SU-DHL-6 (cell line): ENCODE measurements at regions not wholly inside any gene's neighbourhood (a gene's known extent, or its start where the extent isn't known, plus 50 kb on each side); places are given as distances from the start of the nearest gene placed in this dataset.
"Not testable (repeated sequence)": the region's sequence is repeated elsewhere in the genome, so short reads cannot be mapped to it uniquely, and the experiment has no call there.

Experiments
- H2AFZ ChIP-seq: fragments of 200-600 bp; sonication (generic); 2 replicates; pipeline ENCODE4 v1.6.1; 2014; ENCODE audit warnings: low read depth, mild to moderate bottlenecking, moderate library complexity, mixed read lengths, antibody characterized with exemption, low read length; ENCODE audit not compliant: severe bottlenecking
- H3F3A ChIP-seq: fragments of 200-600 bp; shearing (Covaris generic); 2 replicates; pipeline ENCODE4 v1.6.0; 2016; ENCODE audit warnings: antibody characterized with exemption, mild to moderate bottlenecking; ENCODE audit not compliant: insufficient read depth
- H3K27ac ChIP-seq: fragments of 200-600 bp; sonication (generic); 2 replicates; pipeline ENCODE4 v1.5.1; 2016; ENCODE audit warnings: low read depth, mild to moderate bottlenecking, low read length, moderate library complexity, mixed read lengths
- H3K27me3 ChIP-seq: fragments of 200-600 bp; sonication (generic), shearing (Covaris generic); 2 replicates; pipeline ENCODE4 v1.6.0; 2014; ENCODE audit warnings: mild to moderate bottlenecking, low read length
- H3K36me3 ChIP-seq: fragments of 200-600 bp; sonication (generic); 2 replicates; pipeline ENCODE4 v1.6.1; 2014; ENCODE audit warnings: mild to moderate bottlenecking, low read length, mixed read lengths
- H3K4me2 ChIP-seq: fragments of 300-600, 200-600 bp; shearing (Covaris generic), sonication (generic); 2 replicates; pipeline ENCODE4 v1.6.0; 2014; ENCODE audit warnings: low read length, low read depth, mild to moderate bottlenecking; ENCODE audit not compliant: poor library complexity, severe bottlenecking
- H3K4me3 ChIP-seq: fragments of 200-600 bp; sonication (generic); 2 replicates; pipeline ENCODE4 v1.5.1; 2014; ENCODE audit warnings: antibody characterized with exemption, low read length, mild to moderate bottlenecking, mixed read lengths; ENCODE audit not compliant: insufficient read depth, poor library complexity, severe bottlenecking
- H3K79me2 ChIP-seq: fragments of 200-600 bp; sonication (generic); 2 replicates; pipeline ENCODE4 v1.6.1; 2014; ENCODE audit warnings: mild to moderate bottlenecking, low read length, moderate library complexity; ENCODE audit not compliant: insufficient read depth
- H3K9ac ChIP-seq: fragments of 200-600 bp; sonication (generic); 2 replicates; pipeline ENCODE4 v1.7.0; 2014; ENCODE audit warnings: mild to moderate bottlenecking, low read length
- H3K9me2 ChIP-seq: fragments of 200-600 bp; sonication (generic); replicated peaks from 2 replicates; pipeline ENCODE4 v1.6.1; 2014; ENCODE audit warnings: low read length; ENCODE audit not compliant: insufficient read depth
- H3K9me3 ChIP-seq: fragments of 200-600 bp; sonication (generic); 2 replicates; pipeline ENCODE4 v1.6.1; 2014; ENCODE audit warnings: low read length, mixed read lengths; ENCODE audit not compliant: insufficient read depth
- H4K20me1 ChIP-seq: fragments of 200-600 bp; sonication (generic); 2 replicates; pipeline ENCODE4 v1.6.1; 2014; ENCODE audit warnings: low read depth, mild to moderate bottlenecking, antibody characterized with exemption, low read length, moderate library complexity, mixed read lengths
- CTCF ChIP-seq: fragments of 200-600 bp; sonication (generic); IDR thresholded peaks from one replicate; pipeline ENCODE4 v1.5.1; 2017; ENCODE audit warnings: antibody characterized with exemption, mild to moderate bottlenecking, low read length, moderate library complexity; ENCODE audit not compliant: insufficient read depth, poor library complexity, severe bottlenecking
- EZH2phosphoT487 ChIP-seq: fragments of 200-600 bp; sonication (generic), shearing (Covaris generic); conservative IDR thresholded peaks from 2 replicates; pipeline ENCODE4 v1.6.1; 2018; ENCODE audit warnings: mild to moderate bottlenecking, antibody characterized with exemption, low read length, moderate library complexity, mixed read lengths

- no peak overlapping the region for H3K9ac ChIP-seq
- H3K9me2 ChIP-seq = no peaks in the 10 kb centered on the region
- no peak overlapping the region for H3K27ac ChIP-seq
- H2AFZ ChIP-seq = no peak overlapping the region
- no peak overlapping the region for H3K4me3 ChIP-seq
- TF ChIP-seq EZH2phosphoT487 = no peak
- no peak for TF ChIP-seq CTCF
- H4K20me1 ChIP-seq = no peaks in the 10 kb centered on the region
- no peaks in the 10 kb centered on the region for H3K79me2 ChIP-seq
- H3K4me2 ChIP-seq = no peak overlapping the region
- no peaks in the 10 kb centered on the region for H3K27me3 ChIP-seq
- H3K9me3 ChIP-seq = no peaks in the 10 kb centered on the region
- H3K36me3 ChIP-seq = no peaks in the 10 kb centered on the region
- no peaks in the 10 kb centered on the region for H3F3A ChIP-seq
These were observed 464.4 kb upstream of the IZUMO3 start for GRCh38 chr9:25010027-25010662.

- no peaks in the 10 kb centered on the region for H3K9me3 ChIP-seq
- no peaks in the 10 kb centered on the region for H3K79me2 ChIP-seq
- no peaks in the 10 kb centered on the region for H3K27me3 ChIP-seq
- no peak overlapping the region for H2AFZ ChIP-seq
- H3K4me2 ChIP-seq = no peak overlapping the region
- H4K20me1 ChIP-seq = no peaks in the 10 kb centered on the region
- no peak overlapping the region for H3K4me3 ChIP-seq
- H3K36me3 ChIP-seq = no peaks in the 10 kb centered on the region
- no peak overlapping the region for H3K27ac ChIP-seq
- TF ChIP-seq EZH2phosphoT487 (no peak), CTCF (no peak)
- H3F3A ChIP-seq = no peaks in the 10 kb centered on the region
- no peak overlapping the region for H3K9ac ChIP-seq
- H3K9me2 ChIP-seq = no peaks in the 10 kb centered on the region
These were observed 458.0 kb upstream of the IZUMO3 start for GRCh38 chr9:25003686-25004085.

GRCh38 chr9:24986331-24986730, 440.6 kb upstream of the IZUMO3 start:
- Histone ChIP-seq H3F3A (no peaks in the 10 kb centered on the region), H3K9ac (no peak overlapping the region), H3K27me3 (no peaks in the 10 kb centered on the region), H3K9me2 (no peaks in the 10 kb centered on the region), H3K79me2 (no peaks in the 10 kb centered on the region), H3K4me3 (no peak overlapping the region), H3K9me3 (no peaks in the 10 kb centered on the region), H3K36me3 (no peaks in the 10 kb centered on the region), H2AFZ (no peak overlapping the region), H4K20me1 (no peaks in the 10 kb centered on the region), H3K4me2 (no peak overlapping the region), H3K27ac (no peak overlapping the region)
- TF ChIP-seq CTCF = no peak
- no peak for TF ChIP-seq EZH2phosphoT487

GRCh38 chr9:24970780-24971179, 425.1 kb upstream of the IZUMO3 start:
- H3F3A ChIP-seq, H3K9me3 ChIP-seq, H3K4me3 ChIP-seq, H3K79me2 ChIP-seq, H2AFZ ChIP-seq, H4K20me1 ChIP-seq, H3K4me2 ChIP-seq, H3K9me2 ChIP-seq, H3K27me3 ChIP-seq, H3K36me3 ChIP-seq, H3K9ac ChIP-seq, H3K27ac ChIP-seq: not testable (repeated sequence)
